ENCODE measurements at regions not wholly inside any gene's neighbourhood (a gene's known extent, or its start where the extent isn't known, plus 50 kb on each side); places are given as distances from the start of the nearest gene placed in this dataset.
"Not testable (repeated sequence)": the region's sequence is repeated elsewhere in the genome, so short reads cannot be mapped to it uniquely, and the experiment has no call there.

DNA sequence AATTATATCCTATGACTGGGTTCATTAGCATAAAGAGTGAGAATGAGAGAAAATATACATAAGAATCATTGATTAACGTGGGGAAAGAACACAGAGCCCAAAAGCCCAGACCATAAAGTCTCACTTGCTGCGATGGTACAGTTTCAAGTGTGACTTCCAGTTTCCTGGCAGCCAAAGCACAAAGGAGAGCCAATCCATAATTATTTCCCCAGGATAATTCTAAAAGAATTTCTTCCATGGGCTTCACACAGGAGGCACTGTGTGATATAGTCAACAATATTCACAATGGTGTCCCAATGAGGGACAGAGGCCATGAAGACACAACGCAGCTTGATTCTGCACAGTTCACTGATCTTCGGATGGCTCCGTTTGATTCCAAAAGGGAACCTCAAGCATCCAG lies 321.6 kb downstream of the PLPP3 start:
- in situ Hi-C loops (cut with HindIII; ENCODE audit: low pct_ligation_motif_present, low pct_unique_long_range_greater_than_20kb, low sequenced_read_pairs), result no loop called here

DNA sequence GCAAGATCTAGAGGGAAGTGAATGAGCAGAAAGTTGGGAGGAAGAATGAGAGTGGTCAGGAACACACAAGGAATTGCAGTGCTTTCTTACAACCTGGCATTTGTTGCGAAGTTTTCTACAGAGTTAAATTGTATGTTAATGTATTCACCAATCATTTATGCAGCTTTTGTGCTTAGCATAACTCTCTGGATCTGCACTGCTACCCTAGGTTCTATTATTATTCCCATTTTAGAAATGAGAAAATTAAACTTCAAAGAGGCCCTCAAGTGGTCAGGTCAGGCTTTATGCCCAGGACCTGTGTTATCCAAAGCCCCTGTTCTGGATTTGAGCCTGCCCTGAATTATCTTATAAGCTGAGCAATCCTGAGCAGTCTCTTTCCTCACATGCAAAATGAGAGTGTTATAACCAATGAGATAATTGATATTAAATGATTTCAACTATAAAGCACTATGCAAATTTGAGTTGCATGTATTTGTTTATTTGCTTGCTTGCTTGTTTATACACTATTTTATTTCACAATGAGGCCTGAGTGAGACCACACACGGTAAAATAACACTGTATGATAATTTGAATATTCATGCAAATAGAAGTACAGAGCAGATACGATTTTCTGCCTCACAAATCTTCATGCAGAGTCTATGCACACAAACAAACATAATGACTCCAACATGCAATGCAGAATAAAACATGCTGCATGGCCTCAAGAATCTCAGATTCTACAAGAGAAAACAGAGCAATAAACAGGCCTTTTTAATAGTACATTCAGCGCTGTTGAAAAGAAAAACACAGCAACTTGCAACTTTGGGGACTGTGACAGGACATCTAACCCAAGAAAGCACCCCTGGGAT lies 323.0 kb downstream of the PLPP3 start:
- DNase-seq, result no peak
- in situ Hi-C loops (cut with HindIII; ENCODE audit: low pct_ligation_motif_present, low pct_unique_long_range_greater_than_20kb, low sequenced_read_pairs), result no loop called here

More for the DNA sequence above, 321.6 kb downstream of the PLPP3 start:
- no peak for DNase-seq

DNA sequence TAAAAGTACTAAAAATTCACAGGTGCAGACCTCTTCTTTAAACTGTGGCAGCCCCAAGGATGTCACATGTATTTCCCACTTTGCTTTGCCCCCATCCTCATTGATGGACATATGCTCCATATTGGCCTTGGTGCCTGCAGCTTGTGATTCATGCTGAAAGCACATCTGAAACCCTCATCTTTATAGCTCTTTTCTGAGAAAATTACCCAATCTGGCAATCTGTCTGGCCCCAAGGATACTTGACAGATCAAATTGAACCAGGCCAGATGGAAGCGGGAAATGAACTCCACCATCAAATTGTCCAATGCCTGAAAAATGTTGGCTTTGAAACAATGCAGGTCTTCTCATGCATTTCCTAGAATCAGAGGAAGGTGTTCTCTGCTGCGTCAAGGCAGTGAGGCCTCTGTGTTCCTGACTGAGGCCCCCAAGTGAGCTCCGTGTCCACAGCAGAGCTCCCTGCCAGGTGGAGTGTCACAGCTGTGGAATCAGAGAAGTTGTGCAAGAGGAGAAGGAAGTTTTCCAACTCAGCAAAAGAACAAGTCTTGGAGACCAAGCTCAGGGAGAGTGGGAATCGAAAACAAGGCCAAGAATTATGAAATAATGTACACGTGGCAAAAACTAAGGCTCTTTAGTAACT lies 323.7 kb downstream of the PLPP3 start:
- in situ Hi-C loops (cut with HindIII; ENCODE audit: low pct_ligation_motif_present, low pct_unique_long_range_greater_than_20kb, low sequenced_read_pairs), result no loop called here

DNA sequence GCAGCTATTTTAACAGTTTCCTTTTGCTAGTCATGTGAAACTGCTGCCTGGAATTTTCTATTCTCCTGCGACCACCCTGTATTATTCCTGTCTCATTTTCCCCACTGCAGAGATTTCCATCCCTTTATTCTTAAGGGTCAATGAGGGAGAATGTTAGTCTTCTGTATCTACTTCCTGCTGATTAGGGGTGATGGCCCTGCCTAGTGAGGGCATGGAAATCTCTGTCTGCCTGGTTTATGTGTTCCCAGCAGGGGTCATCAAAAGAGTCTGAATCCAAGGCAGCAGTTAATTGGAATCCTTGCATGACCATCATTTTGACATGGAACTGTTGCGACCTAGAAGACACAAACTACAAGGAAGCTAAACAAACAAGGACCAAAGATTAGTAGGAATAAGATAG lies 325.2 kb downstream of the PLPP3 start:
- in situ Hi-C loops (cut with HindIII; ENCODE audit: low pct_ligation_motif_present, low pct_unique_long_range_greater_than_20kb, low sequenced_read_pairs), result no loop called here
- DNase-seq, result no peak

More for the DNA sequence above, 323.7 kb downstream of the PLPP3 start:
- DNase-seq, result no peak

DNA sequence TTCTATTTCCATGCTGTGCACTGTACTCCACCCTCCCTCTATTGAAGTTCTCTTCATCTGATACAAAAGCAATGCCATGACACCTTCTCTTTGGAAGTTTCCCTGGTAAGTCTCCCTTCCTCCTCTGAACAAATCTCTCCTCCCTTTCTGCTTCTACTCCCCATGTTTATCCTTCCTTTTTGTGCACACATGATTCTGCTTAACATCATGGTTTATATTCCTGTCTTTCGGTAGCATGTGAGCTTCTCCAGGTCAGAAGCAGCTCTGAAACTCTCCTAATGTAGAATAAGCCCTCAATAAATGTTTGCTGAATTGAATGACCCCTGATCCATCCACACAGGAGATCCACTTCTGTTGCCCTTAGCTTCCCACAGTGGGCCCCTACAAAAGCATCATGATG lies 328.6 kb downstream of the PLPP3 start:
- in situ Hi-C loops (cut with HindIII; ENCODE audit: low pct_ligation_motif_present, low pct_unique_long_range_greater_than_20kb, low sequenced_read_pairs), result no loop called here
- DNase-seq, result no peak

DNA sequence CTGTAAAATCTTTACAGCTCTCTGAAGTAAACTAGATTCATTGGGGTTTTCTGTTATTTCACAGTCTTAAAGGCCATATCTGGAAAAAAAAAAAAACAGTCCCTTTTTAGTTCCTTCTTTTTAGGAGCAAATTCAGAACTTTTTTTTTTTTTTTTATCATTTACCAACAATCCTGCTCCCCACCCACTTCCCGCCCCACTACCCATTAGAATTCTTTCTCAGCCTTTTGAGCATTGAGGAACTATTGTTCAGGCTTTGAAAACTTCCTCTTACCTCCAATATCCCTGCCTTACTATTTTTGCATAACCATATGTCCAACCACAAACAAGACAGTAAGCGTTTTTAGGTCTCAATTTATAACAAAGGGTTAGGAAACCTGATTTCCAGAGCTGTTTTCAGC lies 330.1 kb downstream of the PLPP3 start:
- in situ Hi-C loops (cut with HindIII; ENCODE audit: low pct_ligation_motif_present, low pct_unique_long_range_greater_than_20kb, low sequenced_read_pairs), result no loop called here

DNA sequence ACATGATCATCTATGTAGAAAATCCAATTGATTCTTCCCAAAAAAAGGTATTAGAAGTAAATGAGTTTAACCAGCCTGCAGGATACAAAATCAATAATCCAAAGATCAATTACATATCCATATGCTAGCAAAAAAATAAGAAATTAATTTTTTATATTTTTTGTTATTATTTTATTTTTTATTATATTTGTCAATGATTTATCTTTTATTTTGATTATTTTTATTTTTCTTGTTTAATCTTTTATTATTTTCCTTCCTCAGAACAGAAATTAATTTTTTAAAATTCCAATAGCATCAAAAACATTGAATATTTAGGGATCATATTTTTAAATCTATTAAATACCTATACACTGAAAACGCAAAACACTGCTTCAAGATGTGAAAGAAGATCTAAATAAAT lies 331.2 kb downstream of the PLPP3 start:
- DNase-seq, result no peak
- in situ Hi-C loops (cut with HindIII; ENCODE audit: low pct_ligation_motif_present, low pct_unique_long_range_greater_than_20kb, low sequenced_read_pairs), result no loop called here

More for the DNA sequence above, 330.1 kb downstream of the PLPP3 start:
- DNase-seq, result no peak

DNA sequence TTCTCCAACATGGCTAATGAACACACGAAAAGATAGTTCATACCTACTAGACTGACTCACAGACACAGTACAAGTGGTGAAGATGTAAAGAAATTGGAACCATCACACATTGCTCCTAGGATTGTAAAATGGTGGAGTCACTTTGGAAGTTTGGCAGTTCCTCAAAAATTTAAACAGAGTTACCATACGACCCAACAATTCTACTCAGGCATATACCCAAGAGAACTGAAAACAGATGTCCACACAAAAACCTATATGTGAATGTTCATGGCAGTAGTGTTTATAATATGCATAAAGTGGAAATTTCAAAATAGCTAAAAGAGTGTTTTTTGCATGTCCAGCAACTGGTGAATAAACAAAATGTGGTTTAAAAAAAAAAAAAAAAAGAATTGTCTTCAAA lies 332.6 kb downstream of the PLPP3 start:
- in situ Hi-C loops (cut with HindIII; ENCODE audit: low pct_ligation_motif_present, low pct_unique_long_range_greater_than_20kb, low sequenced_read_pairs); DNase-seq: not testable (repeated sequence)

DNA sequence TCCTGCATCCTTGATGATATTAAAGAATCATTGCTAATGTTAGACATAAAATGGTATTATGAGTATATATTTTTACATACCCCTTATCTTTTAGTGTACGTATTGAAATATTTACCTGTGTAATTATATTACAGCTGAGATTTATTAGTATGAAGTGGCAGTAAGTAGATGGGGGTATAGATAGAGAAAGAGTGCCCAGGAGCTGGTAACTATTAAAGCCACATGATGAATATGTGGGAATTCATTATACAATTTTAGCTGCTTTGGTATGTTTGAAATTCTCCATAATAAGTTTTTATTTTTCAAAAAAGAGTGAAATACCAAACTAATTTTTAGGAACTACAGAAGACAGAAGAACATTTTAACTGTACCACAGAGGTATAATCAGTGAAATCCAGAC lies 339.0 kb downstream of the PLPP3 start:
- in situ Hi-C loops (cut with HindIII; ENCODE audit: low pct_ligation_motif_present, low pct_unique_long_range_greater_than_20kb, low sequenced_read_pairs), result no loop called here
- no peak for DNase-seq

DNA sequence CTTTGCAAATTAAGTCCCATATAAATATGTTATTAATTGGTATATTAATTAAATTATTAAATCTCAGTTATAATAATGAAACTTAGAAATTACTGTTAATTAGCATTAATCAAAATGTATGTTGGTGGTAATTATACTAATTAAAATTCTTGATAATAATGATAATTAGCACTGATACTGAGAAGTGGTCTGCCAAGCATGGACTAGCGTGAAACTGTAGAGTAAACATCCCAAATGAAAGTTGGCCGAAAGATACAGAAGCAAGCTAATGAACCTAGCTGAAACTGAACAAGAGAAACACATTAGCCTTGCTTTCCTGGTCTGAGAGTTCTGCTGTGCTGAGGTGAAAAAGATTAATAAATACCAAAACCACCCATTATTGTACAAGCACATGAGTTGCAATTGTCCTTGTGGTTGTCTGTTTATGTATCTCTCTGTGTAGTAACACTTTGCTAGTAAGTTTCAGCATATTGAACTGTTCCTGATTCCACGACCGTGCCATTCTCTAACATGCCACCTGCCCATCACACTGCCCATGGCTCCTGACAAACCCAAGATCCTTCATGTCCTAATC lies 341.8 kb downstream of the PLPP3 start:
- no peak for DNase-seq
- in situ Hi-C loops (cut with HindIII; ENCODE audit: low pct_ligation_motif_present, low pct_unique_long_range_greater_than_20kb, low sequenced_read_pairs), result no loop called here

DNA sequence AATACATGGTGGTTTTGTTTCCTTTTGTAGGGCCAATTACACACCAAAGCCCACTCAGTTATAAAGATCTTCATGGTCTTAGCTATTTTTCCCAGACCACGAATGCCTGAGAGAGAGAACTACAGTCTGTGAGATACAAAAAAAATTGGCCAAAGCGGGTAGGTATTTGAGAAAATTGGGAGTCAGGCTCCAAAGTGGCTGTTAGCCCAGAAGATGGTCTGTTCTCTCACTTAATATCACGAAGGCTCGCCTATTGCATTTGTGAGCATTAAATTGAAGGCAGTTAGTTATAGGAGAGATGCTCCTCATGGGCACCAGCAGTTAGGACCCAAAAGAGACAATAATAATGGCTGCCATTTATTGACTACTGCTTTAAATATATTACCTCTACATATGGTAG lies 342.7 kb downstream of the PLPP3 start:
- in situ Hi-C loops (cut with HindIII; ENCODE audit: low pct_ligation_motif_present, low pct_unique_long_range_greater_than_20kb, low sequenced_read_pairs), result no loop called here

DNA sequence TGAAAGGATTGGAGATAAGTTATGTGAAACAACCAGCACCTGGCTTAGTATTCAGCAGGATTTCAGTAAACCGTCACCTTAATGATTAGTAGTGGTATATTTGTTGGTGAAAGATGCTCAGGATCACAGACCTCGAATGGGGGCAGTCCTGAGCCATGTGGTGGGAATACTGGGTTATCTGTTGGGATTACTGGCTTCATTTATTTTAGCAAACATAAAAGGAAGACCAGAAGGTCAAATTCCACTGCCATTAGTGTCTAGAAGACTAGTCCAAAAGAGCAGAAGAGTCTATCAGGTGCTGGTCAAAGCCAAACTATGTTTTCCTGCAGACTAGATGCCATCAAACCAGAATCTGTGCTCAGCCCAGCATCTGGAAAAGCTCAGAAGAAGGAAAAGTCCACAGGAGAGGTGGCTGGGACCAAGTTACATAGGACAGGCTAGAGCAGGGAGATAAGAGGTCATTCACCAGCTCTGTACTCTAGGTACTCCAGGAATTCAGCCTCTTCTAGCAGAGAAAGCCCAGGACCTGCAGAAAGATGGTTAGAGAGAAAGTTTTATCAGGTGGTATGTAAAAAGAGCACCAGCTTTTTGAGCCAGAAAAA lies 343.4 kb downstream of the PLPP3 start:
- in situ Hi-C loops (cut with HindIII; ENCODE audit: low pct_ligation_motif_present, low pct_unique_long_range_greater_than_20kb, low sequenced_read_pairs), result no loop called here
- DNase-seq, result no peak

More for the DNA sequence above, 342.7 kb downstream of the PLPP3 start:
- no peak for DNase-seq

DNA sequence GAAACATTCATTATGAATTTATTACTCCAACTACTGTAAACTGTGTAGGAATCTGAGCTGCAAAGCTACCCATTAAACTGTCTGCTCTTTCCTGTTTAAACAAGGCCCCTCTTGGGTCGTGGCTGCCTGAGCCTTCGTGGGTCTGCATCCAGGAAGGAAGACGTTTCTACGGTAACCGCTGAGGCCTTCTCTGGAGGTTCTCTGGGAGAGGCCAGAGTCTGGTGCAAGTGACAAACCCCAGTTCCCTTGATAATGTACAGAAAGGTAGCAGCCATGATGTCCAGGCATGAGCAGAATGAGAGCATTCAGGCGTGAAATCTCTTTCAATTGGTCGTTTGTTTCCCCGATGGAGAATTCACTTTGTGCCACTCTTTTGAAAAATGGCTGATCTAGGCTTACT lies 350.2 kb downstream of the PLPP3 start:
- in situ Hi-C loops (cut with HindIII; ENCODE audit: low pct_ligation_motif_present, low pct_unique_long_range_greater_than_20kb, low sequenced_read_pairs), result no loop called here
- no peak for DNase-seq

DNA sequence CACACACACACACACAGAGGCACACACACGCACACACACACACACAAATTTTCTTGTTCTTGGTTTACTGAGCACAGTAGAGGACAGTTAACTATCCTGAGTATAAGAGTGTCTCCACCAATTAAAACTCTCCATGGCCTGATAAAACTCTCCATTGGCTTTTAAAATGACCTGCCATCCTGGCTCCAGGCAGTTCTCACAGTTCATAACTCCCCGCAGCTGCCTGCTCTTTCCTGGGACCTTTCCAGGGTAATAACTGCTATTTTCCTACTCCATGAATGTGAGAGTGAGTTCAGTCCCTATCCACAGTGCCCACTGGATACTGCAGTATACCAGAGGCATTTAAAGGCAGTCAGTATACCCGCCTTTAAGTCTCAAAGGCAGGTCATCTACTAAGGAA lies 351.5 kb downstream of the PLPP3 start:
- in situ Hi-C loops (cut with HindIII; ENCODE audit: low pct_ligation_motif_present, low pct_unique_long_range_greater_than_20kb, low sequenced_read_pairs), result no loop called here
- DNase-seq, result no peak

DNA sequence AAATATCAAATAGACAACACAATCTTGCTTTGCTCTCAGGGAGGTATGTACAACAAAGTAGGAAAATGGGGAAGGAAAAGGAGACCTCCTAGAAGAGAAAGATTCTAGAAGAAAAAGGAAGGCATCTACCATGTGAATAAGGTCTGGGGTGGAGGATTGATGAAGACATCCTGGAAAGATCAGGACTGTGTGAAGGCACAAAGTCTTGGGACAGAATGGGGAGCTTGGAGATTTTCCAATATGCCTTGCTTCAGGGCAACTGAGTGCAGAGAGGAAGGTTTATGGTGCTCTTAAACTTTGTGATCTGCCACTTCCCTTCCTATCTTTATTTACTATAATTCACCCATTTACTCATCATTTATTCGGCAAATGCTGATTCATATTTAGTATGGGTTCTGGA lies 352.0 kb downstream of the PLPP3 start:
- DNase-seq, result no peak
- in situ Hi-C loops (cut with HindIII; ENCODE audit: low pct_ligation_motif_present, low pct_unique_long_range_greater_than_20kb, low sequenced_read_pairs), result no loop called here

DNA sequence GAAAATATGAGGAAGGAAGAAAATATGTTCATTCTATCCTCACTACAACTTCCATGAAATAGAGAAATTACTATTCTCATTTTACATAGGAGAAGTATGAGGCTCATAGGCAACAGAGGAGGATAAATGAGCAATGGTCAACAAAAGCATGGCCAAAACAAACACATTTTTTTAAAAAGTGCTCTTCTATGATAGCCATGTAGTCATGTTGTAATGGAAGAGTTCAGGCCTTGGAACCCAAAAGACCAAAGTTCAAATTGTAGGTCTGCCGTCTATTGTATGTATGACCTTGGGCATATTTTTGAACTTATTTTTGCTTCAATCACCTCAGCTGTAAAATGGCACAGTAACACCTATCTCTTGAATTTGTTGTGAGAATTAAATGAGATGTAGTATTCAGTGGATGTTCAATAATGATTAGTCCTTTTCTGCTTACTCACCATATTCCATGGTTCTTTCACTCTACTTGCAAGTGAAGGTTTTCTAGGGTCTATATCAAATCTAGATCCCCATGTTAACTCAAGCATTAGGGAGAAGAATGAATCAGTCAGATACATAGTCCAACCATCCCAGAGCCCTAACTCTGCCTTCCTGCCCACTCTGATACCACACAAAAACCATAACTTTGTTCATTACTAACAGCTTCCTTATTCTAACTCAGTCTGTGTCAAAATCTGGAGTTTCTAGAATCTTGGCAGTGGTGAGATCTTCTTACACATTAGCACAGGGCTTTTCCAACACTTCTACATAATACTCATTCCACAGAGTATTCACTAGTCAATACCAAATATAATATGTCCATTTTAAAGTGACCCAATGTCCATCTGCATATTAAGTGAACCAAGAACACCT lies 353.2 kb downstream of the PLPP3 start:
- no peak for DNase-seq
- in situ Hi-C loops (cut with HindIII; ENCODE audit: low pct_ligation_motif_present, low pct_unique_long_range_greater_than_20kb, low sequenced_read_pairs), result no loop called here

DNA sequence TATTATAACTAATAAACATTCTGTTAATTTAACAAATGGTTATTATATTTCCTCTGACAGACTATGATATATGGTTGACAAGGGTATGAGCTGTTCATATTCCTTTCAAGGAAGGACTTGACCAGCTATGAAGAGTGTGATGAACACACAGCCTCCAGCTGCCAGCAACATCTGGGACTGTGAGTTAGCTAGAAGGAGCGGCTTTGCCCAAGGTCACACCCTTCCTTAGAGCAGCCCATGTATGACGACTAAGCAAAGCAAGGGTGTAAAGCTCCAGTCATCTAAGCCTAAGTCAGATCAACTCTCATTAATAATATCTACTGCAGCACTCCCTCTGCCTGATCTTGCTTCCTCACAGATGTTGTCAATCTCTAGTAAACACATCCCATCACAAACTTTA lies 355.4 kb downstream of the PLPP3 start:
- in situ Hi-C loops (cut with HindIII; ENCODE audit: low pct_ligation_motif_present, low pct_unique_long_range_greater_than_20kb, low sequenced_read_pairs), result no loop called here

DNA sequence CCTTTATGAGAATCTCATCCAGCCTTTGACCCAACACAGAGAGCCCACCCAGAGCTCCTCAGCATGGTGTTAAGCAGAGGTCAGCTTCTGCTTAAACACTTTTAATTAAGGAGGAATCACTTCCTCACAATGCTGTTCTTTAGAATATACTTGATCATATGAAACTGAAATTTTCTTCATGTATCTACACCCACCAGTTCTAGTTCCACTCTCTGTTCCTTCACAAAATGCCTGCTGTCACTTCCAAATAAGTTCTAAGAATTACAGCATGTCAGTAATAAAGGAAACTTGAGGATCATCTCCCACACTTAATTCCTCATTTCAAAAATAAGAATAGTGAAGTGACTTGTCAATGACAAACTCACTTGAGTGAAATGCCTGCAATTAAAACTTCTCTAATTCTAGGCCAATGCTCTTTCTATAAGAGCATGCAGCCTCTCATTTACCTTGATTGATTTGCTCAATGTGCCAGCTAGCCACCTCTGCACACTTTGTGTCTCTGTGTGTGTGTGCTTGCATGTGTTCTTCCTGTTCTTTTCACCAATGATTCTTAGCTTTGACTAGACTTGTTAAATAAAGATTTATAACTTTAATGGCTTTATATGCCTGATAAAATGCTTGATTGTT lies 356.3 kb downstream of the PLPP3 start:
- no peak for DNase-seq
- in situ Hi-C loops (cut with HindIII; ENCODE audit: low pct_ligation_motif_present, low pct_unique_long_range_greater_than_20kb, low sequenced_read_pairs), result no loop called here

More for the DNA sequence above, 355.4 kb downstream of the PLPP3 start:
- no peak for DNase-seq

Data from ACHN (cell line).